ENCODE measurements at regions not wholly inside any gene's neighbourhood (a gene's known extent, or its start where the extent isn't known, plus 50 kb on each side); places are given as distances from the start of the nearest gene placed in this dataset.
A peak's percentile ranks its signal among the peaks of the same experiment; 100 is the strongest.
"Not testable (repeated sequence)": the region's sequence is repeated elsewhere in the genome, so short reads cannot be mapped to it uniquely, and the experiment has no call there.

DNA sequence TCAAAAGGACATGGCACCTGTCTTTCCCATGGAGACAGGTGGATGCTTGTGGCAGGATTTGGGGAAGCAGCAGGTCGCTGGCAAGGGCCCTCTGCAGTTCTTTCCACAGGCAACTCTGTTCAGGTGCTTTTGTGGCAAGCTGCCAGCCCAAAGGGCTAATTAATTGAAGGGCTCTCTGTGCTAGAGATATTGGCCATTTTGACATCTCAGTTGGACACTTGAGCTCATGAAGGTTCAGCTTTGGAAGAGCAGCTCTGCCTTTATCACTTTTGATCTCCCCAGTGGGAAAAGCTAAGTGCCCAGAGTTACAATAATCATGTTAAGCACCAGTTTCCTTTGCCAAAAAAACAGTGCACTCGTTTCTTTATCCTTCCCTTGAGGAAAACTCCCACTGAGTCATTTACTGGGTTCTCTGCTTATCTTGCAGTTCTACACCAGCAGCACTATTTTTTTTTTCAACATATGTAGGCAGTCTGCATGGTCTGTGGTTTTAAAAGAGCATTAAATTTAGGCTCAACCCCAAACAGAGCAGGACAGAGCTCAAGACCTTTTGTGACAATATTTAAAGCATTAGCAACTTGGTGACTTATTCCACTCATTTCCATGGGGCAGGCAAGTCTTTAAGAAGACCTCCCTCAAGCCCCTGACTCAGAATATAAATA lies 336.4 kb upstream of the RASGEF1B start:
- no peak for ATAC-seq

GRCh38 chr4:81807386-81807785 lies 335.7 kb upstream of the RASGEF1B start:
- ATAC-seq = no peak

- ATAC-seq = no peak
Observed at GRCh38 chr4:81806485-81806884, 334.8 kb upstream of the RASGEF1B start.

DNA sequence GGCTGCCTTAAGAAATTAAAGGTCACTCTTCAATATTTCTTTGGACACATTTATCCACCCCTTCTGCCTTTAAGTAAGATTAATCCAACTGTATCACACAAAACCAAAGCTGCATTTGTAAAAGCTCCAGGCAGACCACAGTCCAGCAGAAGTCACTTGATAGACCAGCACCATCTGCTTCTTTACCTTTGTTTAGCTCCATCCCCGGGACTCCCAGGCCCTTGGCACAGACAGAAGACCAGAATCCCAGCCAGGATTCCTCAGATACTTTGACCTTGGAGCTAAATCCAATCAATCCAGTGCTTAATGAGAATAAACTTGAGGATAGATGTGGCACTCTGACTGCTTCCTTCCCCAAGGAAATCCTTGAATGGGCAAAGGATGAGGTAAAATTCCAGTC lies 333.1 kb upstream of the RASGEF1B start:
- no peak for ATAC-seq

- no peak for ATAC-seq
Observed at GRCh38 chr4:81802285-81802846, 330.7 kb upstream of the RASGEF1B start.

DNA sequence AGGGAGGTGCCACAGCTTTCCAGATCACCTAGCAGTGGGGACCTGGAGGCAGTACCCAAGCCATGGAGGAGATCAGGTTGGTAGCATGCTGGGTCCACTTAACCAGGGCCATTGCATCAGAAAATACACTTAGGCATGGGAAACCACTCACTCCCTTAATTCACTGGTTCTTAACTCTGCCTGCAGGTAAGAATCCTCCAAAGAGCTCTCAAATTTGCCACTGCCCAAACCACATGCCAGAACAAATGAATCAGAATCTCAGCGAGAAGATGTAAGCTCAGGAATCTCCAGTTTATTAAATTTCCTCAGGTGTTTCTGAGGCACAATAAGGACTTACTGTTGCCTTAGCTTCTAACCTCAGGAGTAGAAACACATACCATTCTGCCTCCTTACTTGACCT lies 327.7 kb upstream of the RASGEF1B start:
- no peak for ATAC-seq

- ATAC-seq = peak in 1 of 2 donors; percentile 28
Observed at GRCh38 chr4:81796790-81797528, 325.3 kb upstream of the RASGEF1B start.

GRCh38 chr4:81792521-81792920 lies 320.8 kb upstream of the RASGEF1B start:
- no peak for ATAC-seq

DNA sequence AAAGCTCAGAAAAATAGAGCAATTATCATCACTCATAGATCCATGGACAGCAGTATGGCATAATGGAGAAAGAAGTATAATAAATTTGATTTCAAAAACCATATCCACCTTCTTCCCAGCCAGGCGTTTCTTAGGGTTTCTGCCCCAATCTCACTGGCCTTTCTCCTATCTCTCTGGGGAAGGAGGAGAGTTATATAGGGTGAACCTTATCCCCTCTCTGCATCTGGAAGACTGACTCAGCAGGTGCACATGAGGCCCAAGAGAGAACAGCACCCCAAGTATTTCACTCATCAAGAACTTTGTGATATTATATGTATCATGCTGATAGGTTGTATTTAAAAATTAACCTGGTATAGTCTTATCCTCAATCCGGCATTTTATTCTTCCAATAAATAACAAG lies 318.8 kb upstream of the RASGEF1B start:
- ATAC-seq = no peak

DNA sequence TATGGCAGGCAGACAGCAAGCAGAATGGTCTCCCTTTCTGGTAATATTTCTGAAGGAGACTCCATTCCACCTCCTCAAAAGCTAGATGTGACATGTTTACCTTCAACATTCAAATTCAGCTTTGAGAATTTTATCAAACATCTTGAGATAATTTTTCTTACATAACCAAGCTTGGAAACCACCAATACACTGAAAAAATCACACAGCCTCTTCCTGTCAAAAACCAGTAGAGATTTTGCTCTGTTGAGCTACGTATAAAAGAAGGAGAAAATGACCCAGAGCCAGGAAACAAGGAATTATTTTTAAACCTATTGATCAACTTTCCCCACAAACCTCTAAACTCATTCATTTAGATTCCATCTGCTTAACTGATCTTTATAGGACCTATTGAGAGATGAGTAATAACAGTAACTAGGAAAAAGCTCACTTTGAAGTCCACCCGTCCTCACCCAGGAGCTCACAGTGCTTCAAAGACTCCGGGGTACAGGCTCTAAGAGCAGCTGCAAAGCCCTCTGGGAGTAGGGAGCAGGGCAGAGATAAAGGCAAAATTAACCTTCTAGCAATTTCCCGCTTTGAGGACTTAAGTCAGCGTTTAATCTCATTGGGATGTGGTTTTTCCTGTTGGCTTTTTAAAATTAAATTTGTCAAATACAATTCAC lies 318.2 kb upstream of the RASGEF1B start:
- no peak for ATAC-seq

DNA sequence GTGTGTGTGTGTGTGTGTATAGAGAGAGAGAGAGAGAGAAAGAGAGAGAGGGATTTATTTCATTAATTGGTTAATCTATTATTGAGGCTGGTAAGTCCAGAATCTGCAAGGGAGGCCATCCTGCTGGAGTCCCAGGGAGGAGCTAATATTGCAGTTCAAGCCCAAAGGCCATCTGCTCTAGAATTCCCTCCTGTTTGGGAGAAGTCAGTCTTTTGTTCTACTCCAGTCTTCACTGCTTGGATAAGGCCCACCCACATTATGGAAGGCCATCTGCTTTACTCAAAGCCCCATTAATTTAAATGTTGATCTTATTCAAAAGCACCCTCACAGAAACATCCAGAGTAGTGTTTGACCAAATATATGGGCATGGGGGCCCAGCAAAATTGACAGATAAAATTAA lies 317.5 kb upstream of the RASGEF1B start:
- ATAC-seq = no peak

- no peak for ATAC-seq
Observed at GRCh38 chr4:81786766-81787165, 315.1 kb upstream of the RASGEF1B start.

DNA sequence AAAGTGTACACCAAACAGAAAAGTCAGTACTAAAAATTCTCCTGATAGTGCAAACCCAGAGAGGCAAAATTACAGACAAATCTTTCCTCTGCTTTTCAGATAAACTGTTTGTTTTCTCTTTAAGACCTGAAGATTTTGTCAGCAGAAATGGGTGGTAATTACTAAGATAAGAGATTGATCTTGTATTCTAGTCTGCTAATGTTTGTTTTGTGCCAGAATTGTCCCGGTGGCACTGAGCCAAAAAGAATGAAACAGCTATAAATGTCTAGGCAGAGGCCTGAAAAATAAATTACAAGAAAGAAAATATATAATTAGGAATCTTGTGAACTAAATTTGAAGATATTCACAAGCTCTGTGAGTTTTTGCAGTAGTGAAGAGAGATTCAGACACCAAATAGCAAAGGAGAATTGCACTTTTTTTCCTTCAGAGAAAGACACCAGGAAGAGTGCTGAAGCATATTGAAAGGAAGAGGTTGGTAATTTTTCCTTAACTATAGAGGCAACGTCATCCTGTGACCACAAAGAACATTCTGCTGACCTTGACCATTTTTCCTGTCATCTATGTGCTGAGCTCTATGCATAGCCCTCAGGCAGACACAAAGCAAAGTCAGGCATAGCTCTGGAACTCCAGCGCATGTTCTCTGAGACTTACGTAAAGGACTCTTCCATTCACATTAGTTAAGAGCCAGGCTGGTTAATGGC lies 314.5 kb upstream of the RASGEF1B start:
- no peak for ATAC-seq

DNA sequence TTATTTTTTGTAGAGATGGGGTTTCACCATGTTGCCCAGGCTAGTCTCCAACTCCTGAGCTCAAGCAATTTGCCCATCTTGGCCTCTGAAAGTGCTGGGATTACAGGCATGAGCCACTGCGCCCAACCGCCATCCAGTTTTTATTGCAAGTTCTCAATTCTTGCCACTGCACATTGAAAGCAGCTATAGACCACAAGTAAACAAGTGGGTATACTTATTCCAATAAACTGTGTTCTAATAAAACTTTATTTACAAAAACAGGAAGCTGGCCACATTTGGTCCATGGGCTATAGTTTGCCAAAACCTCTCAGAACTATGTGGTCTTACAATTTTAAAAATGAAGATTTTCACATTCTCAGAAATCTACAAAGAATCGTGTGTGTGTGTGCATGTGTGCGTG lies 313.6 kb upstream of the RASGEF1B start:
- ATAC-seq = no peak

DNA sequence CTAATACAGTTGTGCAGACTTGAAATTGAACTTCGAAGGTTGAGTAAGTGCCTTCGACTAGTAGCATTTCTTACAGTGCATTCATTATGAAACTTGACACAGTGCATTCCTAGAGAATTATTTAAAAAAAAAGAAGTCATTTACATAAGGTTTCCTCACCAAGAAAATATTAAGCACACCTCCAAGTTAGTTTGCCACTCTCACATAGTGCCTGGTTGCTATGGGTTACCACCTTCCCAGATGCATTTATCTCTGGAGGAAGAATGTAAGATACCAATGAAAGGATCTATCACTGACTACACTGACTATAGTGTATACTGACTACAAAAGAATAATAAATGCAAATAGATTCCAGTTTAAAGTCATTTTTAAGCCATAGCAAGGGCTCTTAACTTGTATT lies 311.9 kb upstream of the RASGEF1B start:
- ATAC-seq = no peak

DNA sequence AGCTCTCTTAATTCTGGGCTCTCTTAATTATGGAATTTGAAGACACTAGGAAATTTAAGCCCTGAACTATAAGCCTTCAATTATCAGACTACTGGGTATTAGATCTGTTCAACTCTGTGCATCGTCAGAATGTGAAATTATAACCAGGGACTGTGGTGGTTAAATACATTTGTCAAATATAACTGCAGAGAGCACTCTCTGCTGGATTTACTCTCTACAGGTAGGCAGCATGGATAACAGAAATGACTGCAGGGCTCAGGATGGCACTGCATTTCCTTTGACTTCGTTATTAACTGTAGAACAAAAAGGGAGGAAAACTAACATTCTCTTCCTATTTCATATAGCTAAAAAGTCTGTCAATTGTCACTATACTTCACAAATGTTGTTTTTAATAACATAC lies 310.1 kb upstream of the RASGEF1B start:
- no peak for ATAC-seq

GRCh38 chr4:81777718-81778117 lies 306.0 kb upstream of the RASGEF1B start:
- not testable (repeated sequence) for ATAC-seq

DNA sequence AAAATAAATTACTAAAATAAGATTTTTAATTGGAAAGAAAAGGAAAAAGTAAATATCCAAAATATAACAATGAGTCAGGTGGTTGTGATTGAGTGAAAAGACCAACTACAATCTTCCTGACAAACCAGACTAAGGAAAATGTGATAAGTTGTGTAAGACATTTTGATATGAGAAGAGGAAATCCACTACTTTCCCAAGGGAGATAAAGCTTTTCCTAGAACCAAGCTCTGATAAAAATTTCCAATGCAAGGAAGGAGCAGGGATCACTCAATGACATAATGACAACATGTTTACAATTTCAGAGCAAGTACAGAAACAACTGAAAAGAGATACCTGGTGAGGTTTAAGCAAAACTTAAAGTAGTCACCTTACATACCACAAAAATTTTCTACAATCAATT lies 305.1 kb upstream of the RASGEF1B start:
- no peak for ATAC-seq

GRCh38 chr4:81773557-81773956 lies 301.9 kb upstream of the RASGEF1B start:
- ATAC-seq = no peak

DNA sequence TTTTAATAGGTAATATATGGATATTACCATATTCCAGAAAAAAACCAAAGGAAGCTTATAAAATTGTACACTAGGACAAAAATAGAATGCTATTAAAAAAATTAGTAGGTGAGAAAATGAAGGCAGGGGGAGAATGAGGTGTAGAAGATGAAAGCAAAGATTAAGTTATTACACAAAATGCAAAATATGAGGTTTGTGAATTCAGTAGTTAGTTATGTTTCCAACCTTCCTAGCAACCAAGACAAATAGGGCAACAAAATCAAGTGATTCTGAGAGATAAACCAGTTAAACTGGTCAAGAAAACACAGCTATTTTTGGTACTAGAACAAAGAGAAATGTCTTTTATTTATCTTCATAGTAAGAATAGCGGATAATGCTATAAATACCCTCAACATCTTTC lies 300.0 kb upstream of the RASGEF1B start:
- no peak for ATAC-seq

DNA sequence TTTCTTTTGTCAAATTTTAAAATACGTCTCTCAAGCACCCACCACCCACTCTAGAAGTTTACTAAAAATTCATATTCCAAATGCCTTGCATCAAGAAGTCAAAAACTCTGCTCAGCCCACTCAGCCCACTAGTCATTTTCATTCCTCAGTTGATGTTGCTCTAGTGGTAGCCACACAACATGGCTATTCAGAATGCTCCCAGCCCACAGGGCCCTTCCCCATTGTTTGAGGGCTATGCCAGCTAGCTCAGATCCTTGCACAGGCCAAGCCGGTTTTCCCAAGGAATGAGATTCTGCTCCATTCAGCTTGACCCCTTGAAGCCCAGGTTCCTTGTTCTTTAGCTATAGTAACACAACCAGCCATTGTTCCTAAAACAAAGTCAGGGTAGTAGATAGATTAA lies 297.5 kb upstream of the RASGEF1B start:
- no peak for ATAC-seq

DNA sequence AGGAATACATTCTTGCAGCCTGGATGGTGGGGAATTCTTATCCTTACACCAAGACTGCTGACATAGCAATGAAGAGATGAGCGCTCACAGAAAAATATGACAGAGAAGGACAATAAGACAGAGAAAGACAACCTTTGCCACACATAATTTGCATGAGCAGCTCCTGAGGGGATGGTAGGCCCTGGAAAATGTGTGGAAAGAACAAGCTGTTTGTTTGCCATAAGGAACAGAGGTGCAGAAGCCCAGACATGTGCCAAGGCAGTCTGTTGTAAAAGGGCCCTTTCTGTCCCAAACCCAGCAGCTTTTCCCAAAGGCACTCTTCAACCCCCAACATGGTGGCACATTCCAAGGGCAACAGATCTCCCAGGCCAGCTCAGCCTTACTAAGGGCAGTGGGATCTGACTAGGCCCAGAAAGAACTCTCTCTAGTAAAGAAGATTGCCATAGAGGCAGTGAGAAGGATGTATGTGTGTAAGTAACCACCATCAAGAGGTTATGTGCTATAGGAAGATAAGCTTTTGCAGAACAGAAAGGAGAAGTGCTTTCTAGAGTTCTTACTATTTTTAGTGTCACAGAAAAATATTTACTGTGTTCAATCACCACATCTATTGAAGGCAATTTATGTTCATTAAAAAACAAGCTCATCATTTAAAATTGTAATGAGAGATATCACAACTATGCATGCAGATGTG lies 287.0 kb upstream of the RASGEF1B start:
- no peak for ATAC-seq

DNA sequence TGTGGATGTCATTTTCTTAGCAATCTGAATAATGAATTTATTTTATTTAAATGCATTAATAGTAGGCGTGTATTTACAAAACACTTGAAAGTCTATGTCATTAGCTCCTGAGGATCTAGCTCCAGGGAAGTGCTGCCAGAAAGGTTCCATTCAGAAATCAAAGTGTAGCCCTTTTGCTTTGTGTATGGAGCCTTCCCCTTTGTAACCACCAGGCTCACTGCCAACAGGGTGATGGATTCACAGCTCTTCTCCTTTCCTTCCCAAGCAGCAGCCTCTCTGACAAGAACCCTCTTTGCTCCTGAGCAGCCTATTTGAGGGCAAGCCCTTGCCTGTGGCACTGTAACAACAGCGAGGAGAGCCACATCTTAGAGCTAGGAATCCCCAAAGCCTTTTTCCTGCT lies 286.0 kb upstream of the RASGEF1B start:
- no peak for ATAC-seq
